Choroid plexus epithelial cell (primary cell): ENCODE measurements at regions not wholly inside any gene's neighbourhood (a gene's known extent, or its start where the extent isn't known, plus 50 kb on each side); places are given as distances from the start of the nearest gene placed in this dataset.

Source experiments
- DNase-seq: peaks from one replicate; pipeline ENCODE4 v3.0.0-alpha.2; 2010; ENCODE audit warnings: low read depth
- H3K4me3 ChIP-seq: 2 replicates; pipeline ENCODE4 v1.5.1; 2011; ENCODE audit warnings: low read depth, mild to moderate bottlenecking, control low read depth, low read length, moderate library complexity
- TF ChIP-seq, protein P1 (sequence below): conservative IDR thresholded peaks from 2 replicates; pipeline ENCODE4 v1.5.1; 2011; ENCODE audit warnings: low read depth, mild to moderate bottlenecking, control low read depth, inconsistent platforms, low read length, moderate library complexity

DNA sequence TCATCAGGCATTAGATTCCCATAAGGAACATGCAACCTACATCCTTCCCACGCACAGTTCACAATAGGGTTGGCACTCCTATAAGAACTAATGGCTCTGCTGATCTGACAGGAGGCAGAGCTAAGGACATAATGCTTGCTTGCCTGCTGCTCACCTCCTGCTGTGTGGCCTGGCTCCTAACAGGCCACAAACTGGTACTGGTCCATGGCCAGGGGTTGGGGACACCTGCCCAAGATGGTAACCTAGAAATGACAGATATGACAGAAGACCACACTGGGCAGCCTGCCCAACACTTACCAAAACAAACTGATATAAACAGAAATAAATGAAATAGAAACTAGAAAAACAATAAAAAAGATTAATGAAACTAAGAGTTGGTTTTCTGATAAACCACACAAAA is 325.6 kb downstream of the SEC23A start:
- TF ChIP-seq, protein P1, sequence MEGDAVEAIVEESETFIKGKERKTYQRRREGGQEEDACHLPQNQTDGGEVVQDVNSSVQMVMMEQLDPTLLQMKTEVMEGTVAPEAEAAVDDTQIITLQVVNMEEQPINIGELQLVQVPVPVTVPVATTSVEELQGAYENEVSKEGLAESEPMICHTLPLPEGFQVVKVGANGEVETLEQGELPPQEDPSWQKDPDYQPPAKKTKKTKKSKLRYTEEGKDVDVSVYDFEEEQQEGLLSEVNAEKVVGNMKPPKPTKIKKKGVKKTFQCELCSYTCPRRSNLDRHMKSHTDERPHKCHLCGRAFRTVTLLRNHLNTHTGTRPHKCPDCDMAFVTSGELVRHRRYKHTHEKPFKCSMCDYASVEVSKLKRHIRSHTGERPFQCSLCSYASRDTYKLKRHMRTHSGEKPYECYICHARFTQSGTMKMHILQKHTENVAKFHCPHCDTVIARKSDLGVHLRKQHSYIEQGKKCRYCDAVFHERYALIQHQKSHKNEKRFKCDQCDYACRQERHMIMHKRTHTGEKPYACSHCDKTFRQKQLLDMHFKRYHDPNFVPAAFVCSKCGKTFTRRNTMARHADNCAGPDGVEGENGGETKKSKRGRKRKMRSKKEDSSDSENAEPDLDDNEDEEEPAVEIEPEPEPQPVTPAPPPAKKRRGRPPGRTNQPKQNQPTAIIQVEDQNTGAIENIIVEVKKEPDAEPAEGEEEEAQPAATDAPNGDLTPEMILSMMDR = no peak
- DNase-seq = no peak
- no peak overlapping the region for H3K4me3 ChIP-seq

GRCh38 chr14:38775986-38776385 is 327.0 kb downstream of the SEC23A start:
- DNase-seq = no peak
- no peak overlapping the region for H3K4me3 ChIP-seq
- TF ChIP-seq, protein P1 = no peak

DNA sequence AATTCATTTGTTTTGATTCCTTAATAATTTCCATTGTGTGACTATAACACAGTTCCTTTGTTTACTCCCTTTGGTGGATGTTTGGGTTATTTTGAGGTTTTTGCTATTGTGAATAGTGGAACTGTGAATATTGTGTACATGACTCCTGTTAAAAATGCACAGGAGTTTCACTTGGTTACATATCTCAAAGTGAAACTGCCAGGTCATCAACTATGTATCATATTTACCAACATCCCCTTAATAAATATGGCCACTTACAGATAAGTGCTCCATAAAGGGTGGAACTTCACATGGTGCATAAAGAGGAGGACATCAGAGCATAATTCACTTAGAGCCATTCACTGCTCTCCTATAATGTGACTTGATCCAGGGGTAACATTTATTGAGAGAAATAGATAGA is 328.9 kb downstream of the SEC23A start:
- TF ChIP-seq, protein P1 = no peak
- no peak for DNase-seq
- no peak overlapping the region for H3K4me3 ChIP-seq

DNA sequence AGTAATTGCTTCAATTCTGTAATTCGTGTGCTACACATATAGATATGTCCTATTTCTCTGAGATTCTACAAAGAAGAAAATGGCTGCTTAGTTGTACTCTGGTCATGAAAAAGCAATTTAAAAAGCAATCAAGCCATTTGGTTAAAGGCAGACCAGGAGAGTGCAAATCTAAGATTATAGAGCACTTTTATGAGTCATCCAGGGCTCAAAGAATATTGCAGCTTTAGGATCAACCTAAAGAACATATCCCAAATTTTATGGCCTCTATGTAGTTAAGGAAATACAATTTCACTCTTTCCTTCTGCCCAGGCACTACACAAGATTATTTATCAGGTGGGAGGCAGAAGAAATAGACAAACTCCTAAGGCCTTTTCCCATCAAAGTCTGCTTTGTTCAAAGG is 332.8 kb downstream of the SEC23A start:
- H3K4me3 ChIP-seq = no peak overlapping the region
- no peak for DNase-seq
- TF ChIP-seq, protein P1 = no peak

- TF ChIP-seq, protein P1 = no peak
- DNase-seq = no peak
- no peak overlapping the region for H3K4me3 ChIP-seq
Observed at GRCh38 chr14:38762845-38763244, 340.2 kb downstream of the SEC23A start.

- TF ChIP-seq, protein P1 = no peak
Observed at GRCh38 chr14:38762426-38762825, 340.6 kb downstream of the SEC23A start.

GRCh38 chr14:38761033-38761432 is 342.0 kb downstream of the SEC23A start:
- H3K4me3 ChIP-seq = no peak overlapping the region
- TF ChIP-seq, protein P1 = no peak
- no peak for DNase-seq

More at GRCh38 chr14:38762426-38762825, 340.6 kb downstream of the SEC23A start:
- no peak for DNase-seq
- H3K4me3 ChIP-seq = no peak overlapping the region
